CD4-positive, alpha-beta T cell treated with Interleukin-15 for 4 hours (primary cell): ENCODE measurements at regions not wholly inside any gene's neighbourhood (a gene's known extent, or its start where the extent isn't known, plus 50 kb on each side); places are given as distances from the start of the nearest gene placed in this dataset.

ENCODE experiments used
- DNase-seq: peaks from one replicate; pipeline ENCODE4 v3.0.0-alpha.2; 2020; ENCODE audit warnings: low spot score

GRCh38 chr6:4322846-4323309 is 187.5 kb upstream of the ECI2 start:
- DNase-seq = no peak

GRCh38 chr6:4322134-4322845 is 186.9 kb upstream of the ECI2 start:
- DNase-seq = no peak

GRCh38 chr6:4320860-4321259 is 185.5 kb upstream of the ECI2 start:
- no peak for DNase-seq

- no peak for DNase-seq
Observed at GRCh38 chr6:4319981-4320683, 184.8 kb upstream of the ECI2 start.

GRCh38 chr6:4318321-4318720 is 182.9 kb upstream of the ECI2 start:
- DNase-seq = no peak

- no peak for DNase-seq
Observed at GRCh38 chr6:4316867-4317400, 181.6 kb upstream of the ECI2 start.

GRCh38 chr6:4314201-4314707 is 178.9 kb upstream of the ECI2 start:
- DNase-seq = no peak

- no peak for DNase-seq
Observed at GRCh38 chr6:4313044-4313686, 177.8 kb upstream of the ECI2 start.

- no peak for DNase-seq
Observed at GRCh38 chr6:4311976-4312860, 176.8 kb upstream of the ECI2 start.

GRCh38 chr6:4309540-4309939 is 174.2 kb upstream of the ECI2 start:
- no peak for DNase-seq

- DNase-seq = no peak
Observed at GRCh38 chr6:4308364-4308763, 173.0 kb upstream of the ECI2 start.

- DNase-seq = no peak
Observed at GRCh38 chr6:4304927-4305455, 169.6 kb upstream of the ECI2 start.

- no peak for DNase-seq
Observed at GRCh38 chr6:4303638-4304037, 168.3 kb upstream of the ECI2 start.

- DNase-seq = no peak
Observed at GRCh38 chr6:4302524-4302923, 167.1 kb upstream of the ECI2 start.

GRCh38 chr6:4301871-4302270 is 166.5 kb upstream of the ECI2 start:
- DNase-seq = no peak

GRCh38 chr6:4300917-4301316 is 165.5 kb upstream of the ECI2 start:
- no peak for DNase-seq

- no peak for DNase-seq
Observed at GRCh38 chr6:4299476-4299875, 164.1 kb upstream of the ECI2 start.

GRCh38 chr6:4297348-4297747 is 162.0 kb upstream of the ECI2 start:
- DNase-seq = no peak

- DNase-seq = no peak
Observed at GRCh38 chr6:4296552-4296951, 161.2 kb upstream of the ECI2 start.

- no peak for DNase-seq
Observed at GRCh38 chr6:4295783-4296155, 160.4 kb upstream of the ECI2 start.

- no peak for DNase-seq
Observed at GRCh38 chr6:4295058-4295782, 159.8 kb upstream of the ECI2 start.
